Kidney epithelial cell (primary cell): ENCODE measurements at regions not wholly inside any gene's neighbourhood (a gene's known extent, or its start where the extent isn't known, plus 50 kb on each side); places are given as distances from the start of the nearest gene placed in this dataset.
"Not testable (repeated sequence)": the region's sequence is repeated elsewhere in the genome, so short reads cannot be mapped to it uniquely, and the experiment has no call there.

Experiments
- DNase-seq: peaks from one replicate; pipeline ENCODE4 v3.0.0-alpha.2; 2010; ENCODE audit warnings: low read depth
- H3K27me3 ChIP-seq: 2 replicates; pipeline ENCODE4 v1.6.0; 2011; ENCODE audit warnings: low read length; ENCODE audit not compliant: control insufficient read depth, insufficient read depth
- H3K36me3 ChIP-seq: 2 replicates; pipeline ENCODE4 v1.5.1; 2011; ENCODE audit warnings: low read length; ENCODE audit not compliant: control insufficient read depth, insufficient read depth
- H3K4me3 ChIP-seq: 2 replicates; pipeline ENCODE4 v1.5.1; 2011; ENCODE audit warnings: low read depth, mild to moderate bottlenecking, control low read depth, low read length
- TF ChIP-seq, protein P1 (sequence below): IDR thresholded peaks from 2 replicates; pipeline ENCODE4 v1.5.1; 2011; ENCODE audit warnings: mild to moderate bottlenecking, moderate library complexity, low read length, control low read depth, inconsistent platforms; ENCODE audit not compliant: insufficient read depth, poor library complexity, severe bottlenecking

DNA sequence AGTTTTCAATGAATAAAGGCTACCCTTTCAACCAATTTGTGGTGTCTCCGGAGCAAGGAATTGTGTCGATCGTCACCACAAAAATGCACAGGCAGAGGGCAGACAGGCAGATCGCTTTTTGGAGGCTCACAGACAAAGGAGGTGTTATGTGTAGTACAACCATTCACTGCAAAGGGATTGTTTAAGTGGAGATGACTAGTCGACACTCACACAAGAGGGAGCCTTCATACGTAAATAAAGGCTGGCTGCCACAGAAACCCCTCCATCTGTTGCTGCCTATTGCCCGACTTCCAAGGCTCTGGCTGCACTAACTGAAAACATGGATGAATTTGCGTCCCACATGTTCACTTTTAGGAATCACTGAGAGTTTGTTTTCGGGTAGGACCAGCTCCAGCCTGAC lies 281.1 kb downstream of the NKX6-1 start:
- Histone ChIP-seq H3K36me3 (no peaks in the 10 kb centered on the region), H3K27me3 (no peaks in the 10 kb centered on the region), H3K4me3 (no peak overlapping the region)
- TF ChIP-seq, protein P1, sequence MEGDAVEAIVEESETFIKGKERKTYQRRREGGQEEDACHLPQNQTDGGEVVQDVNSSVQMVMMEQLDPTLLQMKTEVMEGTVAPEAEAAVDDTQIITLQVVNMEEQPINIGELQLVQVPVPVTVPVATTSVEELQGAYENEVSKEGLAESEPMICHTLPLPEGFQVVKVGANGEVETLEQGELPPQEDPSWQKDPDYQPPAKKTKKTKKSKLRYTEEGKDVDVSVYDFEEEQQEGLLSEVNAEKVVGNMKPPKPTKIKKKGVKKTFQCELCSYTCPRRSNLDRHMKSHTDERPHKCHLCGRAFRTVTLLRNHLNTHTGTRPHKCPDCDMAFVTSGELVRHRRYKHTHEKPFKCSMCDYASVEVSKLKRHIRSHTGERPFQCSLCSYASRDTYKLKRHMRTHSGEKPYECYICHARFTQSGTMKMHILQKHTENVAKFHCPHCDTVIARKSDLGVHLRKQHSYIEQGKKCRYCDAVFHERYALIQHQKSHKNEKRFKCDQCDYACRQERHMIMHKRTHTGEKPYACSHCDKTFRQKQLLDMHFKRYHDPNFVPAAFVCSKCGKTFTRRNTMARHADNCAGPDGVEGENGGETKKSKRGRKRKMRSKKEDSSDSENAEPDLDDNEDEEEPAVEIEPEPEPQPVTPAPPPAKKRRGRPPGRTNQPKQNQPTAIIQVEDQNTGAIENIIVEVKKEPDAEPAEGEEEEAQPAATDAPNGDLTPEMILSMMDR, result no peak
- DNase-seq, result no peak

DNA sequence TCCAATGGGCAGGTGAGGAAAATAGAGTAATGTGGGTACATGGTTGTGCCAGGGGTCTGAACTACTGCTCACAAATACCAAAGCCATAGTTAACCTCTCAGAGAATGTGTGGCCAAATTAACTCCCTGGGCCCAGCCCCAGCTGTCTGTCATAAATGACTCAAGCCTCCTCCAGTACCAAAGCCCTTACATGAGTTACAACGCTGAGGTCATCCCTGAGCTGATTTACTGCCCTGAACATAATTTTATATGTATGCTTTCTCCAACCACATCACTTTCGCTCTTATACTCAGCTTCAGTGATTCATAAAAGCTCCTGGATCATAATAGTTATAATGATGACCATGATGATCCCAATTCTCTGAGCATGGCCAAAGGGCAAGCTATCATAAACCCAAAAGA lies 283.9 kb downstream of the NKX6-1 start:
- TF ChIP-seq, protein P1, result no peak
- H3K4me3 ChIP-seq, result no peak overlapping the region
- no peak for DNase-seq
- H3K27me3 ChIP-seq, result no peaks in the 10 kb centered on the region
- no peaks in the 10 kb centered on the region for H3K36me3 ChIP-seq

DNA sequence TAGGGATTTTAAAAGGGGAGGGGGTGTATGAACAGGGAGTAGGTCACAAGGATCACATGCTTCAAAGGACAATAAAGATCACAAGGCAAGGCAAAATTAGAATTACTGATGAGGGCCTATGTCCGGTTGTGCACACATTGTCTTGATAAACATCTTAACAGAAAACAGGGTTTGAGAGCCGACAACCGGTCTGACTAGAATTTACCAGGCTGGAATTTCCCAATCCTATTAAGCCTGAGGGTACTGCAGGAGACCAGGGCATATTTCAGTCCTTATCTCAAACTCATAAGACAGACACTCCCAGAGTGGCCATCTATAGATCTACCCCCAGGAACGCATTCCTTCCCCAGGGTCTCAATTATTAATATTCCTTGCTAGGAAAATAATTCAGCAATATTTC lies 292.9 kb downstream of the NKX6-1 start:
- not testable (repeated sequence) for H3K27me3 ChIP-seq, DNase-seq, H3K36me3 ChIP-seq, H3K4me3 ChIP-seq

DNA sequence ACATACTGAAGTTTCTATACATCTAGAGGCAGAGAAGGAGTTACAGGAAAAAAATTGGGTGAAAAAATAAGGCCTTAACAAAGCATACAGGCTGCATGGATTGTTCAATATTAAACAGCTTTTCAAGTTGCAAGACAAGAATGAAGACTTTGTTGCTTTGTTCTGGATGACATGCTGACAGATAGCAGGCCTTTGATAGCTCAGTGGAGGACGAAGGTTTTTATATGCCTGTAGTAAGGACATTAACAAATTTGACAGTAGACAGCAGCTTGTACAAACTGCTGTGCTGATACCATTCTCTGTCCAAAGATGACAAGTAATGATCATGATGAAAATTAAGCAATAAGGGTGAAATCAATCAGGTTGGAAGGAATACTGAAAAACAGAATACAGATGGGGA lies 309.9 kb downstream of the NKX6-1 start:
- no peak for DNase-seq
- TF ChIP-seq, protein P1, result no peak
- H3K36me3 ChIP-seq, result no peaks in the 10 kb centered on the region
- no peaks in the 10 kb centered on the region for H3K27me3 ChIP-seq
- no peak overlapping the region for H3K4me3 ChIP-seq

GRCh38 chr4:84179409-84179808 lies 319.7 kb downstream of the NKX6-1 start:
- Histone ChIP-seq H3K36me3 (no peaks in the 10 kb centered on the region), H3K4me3 (no peak overlapping the region), H3K27me3 (no peaks in the 10 kb centered on the region)
- TF ChIP-seq, protein P1, result no peak
- DNase-seq, result no peak

- no peak overlapping the region for H3K4me3 ChIP-seq
- no peak for DNase-seq
- TF ChIP-seq, protein P1, result no peak
- no peaks in the 10 kb centered on the region for H3K36me3 ChIP-seq
- H3K27me3 ChIP-seq, result no peaks in the 10 kb centered on the region
These were observed 321.1 kb downstream of the NKX6-1 start for GRCh38 chr4:84177831-84178542.
